Body of pancreas (tissue), 4 donors: ENCODE measurements at regions not wholly inside any gene's neighbourhood (a gene's known extent, or its start where the extent isn't known, plus 50 kb on each side); places are given as distances from the start of the nearest gene placed in this dataset.

Experiments
- ATAC-seq: fragments of 150-250 bp; one replicate; pipeline ENCODE4 v1.9.1; 2016
- DNase-seq, 4 donors: peaks; one replicate each; pipeline ENCODE4 v3.0.0-alpha.2; 2019
- H3K27ac ChIP-seq, 4 donors: fragments of 200-600 bp; sonication (generic); 1 replicate in 3 of 4; 2 replicates in 1 of 4; pipeline versions ENCODE4 v1.5.1 to v1.6.1; 2016 to 2019; ENCODE audit warnings: mild to moderate bottlenecking in 1 of 4, mixed read lengths in 1 of 4, moderate library complexity in 1 of 4
- H3K27me3 ChIP-seq, 2 donors: fragments of 200-600 bp; sonication (generic); one replicate each; pipeline ENCODE4 v1.6.0; 2016; ENCODE audit warnings: mild to moderate bottlenecking in 1 of 2
- H3K36me3 ChIP-seq, 2 donors: fragments of 200-600 bp; sonication (generic); replicated peaks in 1 of 2; 2 replicates each; pipeline ENCODE4 v1.5.1; 2016; ENCODE audit warnings: low read depth in 2 of 2; ENCODE audit not compliant: insufficient read depth in 1 of 2
- H3K4me1 ChIP-seq: fragments of 200-600 bp; sonication (generic); one replicate; pipeline ENCODE4 v1.6.0; 2016
- H3K4me3 ChIP-seq, 2 donors: fragments of 200-600 bp; sonication (generic); 1 replicate in 1 of 2; 2 replicates in 1 of 2; pipeline ENCODE4 v1.5.1; 2016 to 2019
- H3K9me3 ChIP-seq, 3 donors: fragments of 200-600 bp; sonication (generic); 1 replicate in 2 of 3; 2 replicates in 1 of 3; pipeline ENCODE4 v1.5.1; 2016
- POLR2A ChIP-seq, 3 donors: fragments of 450-650 bp; IDR thresholded peaks; one replicate each; pipeline ENCODE4 v1.6.1; 2016; ENCODE audit warnings: antibody characterized with exemption in 3 of 3, mild to moderate bottlenecking in 2 of 3
- WGBS, 2 donors: methylation state at CpG; one replicate each; pipeline ENCODE4 v1.1.5; 2017; 5-methylcytosine and 5-hydroxymethylcytosine counted together
- intact Hi-C: fragments of 100-400 bp; cut with DNase I; formaldehyde crosslinking; loops from one replicate; pipeline ENCODE4 v1.15.1; 2023
- TF ChIP-seq, protein P1 (sequence below), 7 experiments: fragments of 450-650 bp in 4 of 7; fragments of 200-600 bp in 3 of 7; sonication (generic) in 3 of 7; IDR thresholded peaks; one replicate each; pipeline ENCODE4 v1.5.1; 2016 to 2019; ENCODE audit warnings: antibody characterized with exemption in 7 of 7

DNA sequence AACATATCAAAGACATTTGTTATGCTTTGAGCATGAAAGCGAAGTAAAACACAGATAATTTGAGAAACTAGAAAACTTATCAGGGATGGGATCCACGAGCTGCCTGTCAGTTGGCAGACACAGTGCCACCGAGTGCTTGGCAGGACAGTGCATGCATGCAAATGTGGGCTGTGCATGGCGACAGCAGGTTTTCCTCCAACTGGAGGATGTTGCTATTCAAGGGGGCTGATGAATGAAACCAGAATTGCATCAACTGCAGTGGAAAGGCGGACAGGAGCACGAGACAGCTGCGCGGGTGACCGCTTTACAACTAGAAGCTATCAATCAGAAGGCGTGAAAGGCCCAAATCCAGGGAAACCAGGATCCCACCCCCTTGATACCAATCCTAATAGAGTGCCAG lies 244.3 kb downstream of the NR2F2 start:
- H3K27me3 ChIP-seq: no peaks in the 10 kb centered on the region
- no peaks in the 10 kb centered on the region for H3K4me1 ChIP-seq
- H3K36me3 ChIP-seq: no peaks in the 10 kb centered on the region
- intact Hi-C loops: no loop called here
- DNase-seq (no peak), ATAC-seq (no peak)
- H3K4me3 ChIP-seq: no peak overlapping the region
- 84 to 85% methylated on average over 10 of the region's 10 CpGs for WGBS, 2 donors
- H3K27ac ChIP-seq: no peak overlapping the region
- TF ChIP-seq POLR2A (IDR thresholded peaks at IDR 0.05): no peak
- TF ChIP-seq, protein P1, sequence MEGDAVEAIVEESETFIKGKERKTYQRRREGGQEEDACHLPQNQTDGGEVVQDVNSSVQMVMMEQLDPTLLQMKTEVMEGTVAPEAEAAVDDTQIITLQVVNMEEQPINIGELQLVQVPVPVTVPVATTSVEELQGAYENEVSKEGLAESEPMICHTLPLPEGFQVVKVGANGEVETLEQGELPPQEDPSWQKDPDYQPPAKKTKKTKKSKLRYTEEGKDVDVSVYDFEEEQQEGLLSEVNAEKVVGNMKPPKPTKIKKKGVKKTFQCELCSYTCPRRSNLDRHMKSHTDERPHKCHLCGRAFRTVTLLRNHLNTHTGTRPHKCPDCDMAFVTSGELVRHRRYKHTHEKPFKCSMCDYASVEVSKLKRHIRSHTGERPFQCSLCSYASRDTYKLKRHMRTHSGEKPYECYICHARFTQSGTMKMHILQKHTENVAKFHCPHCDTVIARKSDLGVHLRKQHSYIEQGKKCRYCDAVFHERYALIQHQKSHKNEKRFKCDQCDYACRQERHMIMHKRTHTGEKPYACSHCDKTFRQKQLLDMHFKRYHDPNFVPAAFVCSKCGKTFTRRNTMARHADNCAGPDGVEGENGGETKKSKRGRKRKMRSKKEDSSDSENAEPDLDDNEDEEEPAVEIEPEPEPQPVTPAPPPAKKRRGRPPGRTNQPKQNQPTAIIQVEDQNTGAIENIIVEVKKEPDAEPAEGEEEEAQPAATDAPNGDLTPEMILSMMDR (IDR thresholded peaks at IDR 0.05): no peak
- H3K9me3 ChIP-seq: no peaks in the 10 kb centered on the region

- no peaks in the 10 kb centered on the region for H3K9me3 ChIP-seq
- intact Hi-C loops: no loop called here
- H3K4me3 ChIP-seq: no peak overlapping the region
- no peak overlapping the region for H3K27ac ChIP-seq
- no peaks in the 10 kb centered on the region for H3K27me3 ChIP-seq
- no peak for ATAC-seq
- WGBS, 2 donors: 34 to 46% methylated on average over 6 of the region's 6 CpGs
- DNase-seq: no peak
- H3K36me3 ChIP-seq: no peaks in the 10 kb centered on the region
- H3K4me1 ChIP-seq: no peaks in the 10 kb centered on the region
- TF ChIP-seq, protein P1 (IDR thresholded peaks at IDR 0.05): no peak
- TF ChIP-seq POLR2A (IDR thresholded peaks at IDR 0.05): no peak
These were observed 246.1 kb downstream of the NR2F2 start for GRCh38 chr15:96576596-96576995.

DNA sequence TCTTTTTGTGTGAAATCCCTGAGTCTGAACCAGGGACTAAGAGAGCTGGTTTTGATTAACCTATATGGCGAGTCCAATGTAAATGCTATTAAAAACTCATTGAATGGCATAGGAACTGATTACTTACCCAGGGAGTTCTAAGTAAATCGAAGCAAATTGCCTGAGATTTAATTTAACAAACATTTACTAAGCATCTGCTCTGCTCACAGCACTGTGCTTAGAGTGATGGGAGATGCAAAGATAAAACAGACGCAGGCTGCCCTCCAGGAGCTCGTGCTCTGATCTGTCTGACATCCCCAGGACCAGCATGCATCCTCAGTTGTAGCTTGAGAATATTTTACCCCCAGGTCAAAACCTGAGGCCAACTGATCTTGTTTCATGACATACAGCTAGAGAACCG lies 247.9 kb downstream of the NR2F2 start:
- Histone ChIP-seq H3K36me3 (no peaks in the 10 kb centered on the region), H3K4me3 (no peak overlapping the region), H3K27ac (no peak overlapping the region), H3K4me1 (no peaks in the 10 kb centered on the region), H3K9me3 (no peaks in the 10 kb centered on the region), H3K27me3 (no peaks in the 10 kb centered on the region)
- intact Hi-C loops: no loop called here
- no peak for DNase-seq
- 43 to 61% methylated on average over 5 of the region's 5 CpGs for WGBS, 2 donors
- no peak for ATAC-seq
- TF ChIP-seq, protein P1 (IDR thresholded peaks at IDR 0.05): no peak
- no peak for TF ChIP-seq POLR2A (IDR thresholded peaks at IDR 0.05)

DNA sequence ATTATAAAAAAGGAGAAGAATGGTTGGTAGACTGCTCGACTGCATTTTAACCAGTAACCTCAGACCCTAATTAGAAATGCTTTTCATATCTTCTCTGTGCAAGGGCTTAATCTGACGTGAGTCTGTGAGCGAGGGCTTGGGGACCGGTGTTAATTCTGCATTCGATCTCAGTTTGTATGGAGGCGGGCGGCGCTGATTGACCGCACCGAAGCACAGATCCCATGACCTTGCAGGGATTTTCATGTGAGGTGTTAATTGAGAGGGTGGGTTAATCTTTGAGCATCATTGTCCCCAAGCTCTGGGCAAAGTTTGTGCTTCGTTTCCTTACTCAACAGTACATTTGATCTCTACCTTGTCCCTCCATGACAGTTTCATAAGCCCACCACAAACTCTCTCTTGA lies 250.9 kb downstream of the NR2F2 start:
- DNase-seq (no peak), ATAC-seq (no peak)
- no peak overlapping the region for H3K27ac ChIP-seq
- no peaks in the 10 kb centered on the region for H3K36me3 ChIP-seq
- no peaks in the 10 kb centered on the region for H3K9me3 ChIP-seq
- H3K4me3 ChIP-seq: no peak overlapping the region
- H3K27me3 ChIP-seq: no peaks in the 10 kb centered on the region
- 50 to 62% methylated on average over 11 of the region's 11 CpGs for WGBS, 2 donors
- TF ChIP-seq, protein P1 (IDR thresholded peaks at IDR 0.05): no peak
- no peak for TF ChIP-seq POLR2A (IDR thresholded peaks at IDR 0.05)
- no peaks in the 10 kb centered on the region for H3K4me1 ChIP-seq
- intact Hi-C loops: no loop called here

DNA sequence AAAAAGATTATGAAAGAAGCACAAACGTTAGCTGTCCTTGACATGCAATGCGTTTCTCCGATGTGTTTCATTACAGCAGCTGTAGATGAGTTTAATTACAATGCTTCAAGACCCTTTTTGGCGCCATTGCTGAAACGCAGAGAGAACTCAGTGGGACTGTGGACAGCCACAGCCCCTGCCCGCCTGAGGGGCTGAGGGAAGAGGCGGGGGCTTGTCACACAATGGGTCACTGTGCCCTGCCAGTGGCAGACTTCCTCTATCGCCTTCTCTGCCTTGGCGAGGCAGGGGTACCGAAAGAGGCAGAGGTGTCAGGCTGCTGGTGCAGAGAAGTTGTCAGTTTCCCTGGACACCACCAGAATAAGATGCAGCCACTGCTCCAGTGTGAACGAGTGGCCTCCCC lies 252.0 kb downstream of the NR2F2 start:
- no peak for ATAC-seq
- 65 to 75% methylated on average over 11 of the region's 11 CpGs for WGBS, 2 donors
- no peak for DNase-seq
- Histone ChIP-seq H3K9me3 (no peaks in the 10 kb centered on the region), H3K27me3 (no peaks in the 10 kb centered on the region), H3K27ac (no peak overlapping the region), H3K4me1 (no peaks in the 10 kb centered on the region), H3K4me3 (no peak overlapping the region), H3K36me3 (no peaks in the 10 kb centered on the region)
- TF ChIP-seq, protein P1 (IDR thresholded peaks at IDR 0.05): no peak
- no peak for TF ChIP-seq POLR2A (IDR thresholded peaks at IDR 0.05)
- intact Hi-C loops: no loop called here
